ENCODE measurements at regions not wholly inside any gene's neighbourhood (a gene's known extent, or its start where the extent isn't known, plus 50 kb on each side); places are given as distances from the start of the nearest gene placed in this dataset.

GRCh38 chr6:90997076-90997475, 410.2 kb upstream of the MAP3K7 start:
- TF ChIP-seq CTCF (IDR thresholded peaks at IDR 0.05; ENCODE audit: insufficient read depth, low read length) (no peak), SPI1 (IDR thresholded peaks at IDR 0.05; ENCODE audit: borderline replicate concordance, low read depth) (no peak), POLR2AphosphoS5 (IDR thresholded peaks at IDR 0.05; ENCODE audit: low read depth) (no peak)
